Colonic mucosa (tissue), 4 donors: ENCODE measurements at regions not wholly inside any gene's neighbourhood (a gene's known extent, or its start where the extent isn't known, plus 50 kb on each side); places are given as distances from the start of the nearest gene placed in this dataset.
"Not testable (repeated sequence)": the region's sequence is repeated elsewhere in the genome, so short reads cannot be mapped to it uniquely, and the experiment has no call there.

Source experiments
- DNase-seq: peaks from one replicate; pipeline ENCODE4 v3.0.0-alpha.2; 2020
- H3K27ac ChIP-seq: fragments of 200-600 bp; one replicate; pipeline ENCODE4 v1.8.0; 2021
- H3K27me3 ChIP-seq: fragments of 200-600 bp; one replicate; pipeline ENCODE4 v1.8.0; 2021
- H3K36me3 ChIP-seq: fragments of 200-600 bp; one replicate; pipeline ENCODE4 v1.8.0; 2021
- H3K4me1 ChIP-seq: fragments of 200-600 bp; one replicate; pipeline ENCODE4 v1.8.0; 2021; ENCODE audit warnings: mild to moderate bottlenecking
- H3K4me3 ChIP-seq: fragments of 200-600 bp; one replicate; pipeline ENCODE4 v1.8.0; 2021
- H3K9ac ChIP-seq, 2 donors: one replicate each; pipeline ENCODE4 v1.7.0; 2013; ENCODE audit warnings: control low read depth in 2 of 2, low read depth in 2 of 2, low read length in 2 of 2
- H3K9me3 ChIP-seq: fragments of 200-600 bp; one replicate; pipeline ENCODE4 v1.8.0; 2021
- intact Hi-C: fragments of 100-400 bp; cut with DNase I; formaldehyde crosslinking; loops from one replicate; pipeline ENCODE4 v1.14.1; 2022
- TF ChIP-seq, protein P1 (sequence below): fragments of 200-600 bp; IDR thresholded peaks from one replicate; pipeline ENCODE4 v1.8.0; 2022; ENCODE audit warnings: antibody characterized with exemption, mild to moderate bottlenecking
- donor health status: healthy.
- donor health status: DM: no; HTN: no; CAD: no.
- donor health status: DM: no; HTN: no; CAD: no.

- DNase-seq, result no peak
These were observed 304.9 kb upstream of the KYNU start for GRCh38 chr2:142572346-142573132.

DNA sequence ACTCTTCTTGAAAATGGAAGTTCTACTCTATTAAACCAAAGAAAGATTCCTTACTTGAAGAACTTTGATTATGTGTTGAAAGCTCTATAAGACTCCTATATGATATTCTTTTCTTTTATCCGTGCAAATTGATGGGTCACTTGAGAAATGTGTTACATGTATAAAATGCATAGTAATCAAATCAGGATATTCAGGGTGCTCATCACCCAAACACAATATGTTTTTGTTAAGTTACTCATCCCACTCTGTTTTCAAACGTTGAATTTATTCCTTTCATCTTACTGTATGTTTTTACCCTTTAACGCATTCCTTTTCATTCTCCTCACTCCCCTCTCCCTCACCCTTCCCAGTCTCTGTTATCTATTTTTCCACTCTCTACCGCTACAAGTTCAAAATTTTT lies 305.5 kb upstream of the KYNU start:
- H3K27me3 ChIP-seq, result no peaks in the 10 kb centered on the region
- no peak overlapping the region for H3K9ac ChIP-seq
- H3K9me3 ChIP-seq, result no peaks in the 10 kb centered on the region
- TF ChIP-seq, protein P1, sequence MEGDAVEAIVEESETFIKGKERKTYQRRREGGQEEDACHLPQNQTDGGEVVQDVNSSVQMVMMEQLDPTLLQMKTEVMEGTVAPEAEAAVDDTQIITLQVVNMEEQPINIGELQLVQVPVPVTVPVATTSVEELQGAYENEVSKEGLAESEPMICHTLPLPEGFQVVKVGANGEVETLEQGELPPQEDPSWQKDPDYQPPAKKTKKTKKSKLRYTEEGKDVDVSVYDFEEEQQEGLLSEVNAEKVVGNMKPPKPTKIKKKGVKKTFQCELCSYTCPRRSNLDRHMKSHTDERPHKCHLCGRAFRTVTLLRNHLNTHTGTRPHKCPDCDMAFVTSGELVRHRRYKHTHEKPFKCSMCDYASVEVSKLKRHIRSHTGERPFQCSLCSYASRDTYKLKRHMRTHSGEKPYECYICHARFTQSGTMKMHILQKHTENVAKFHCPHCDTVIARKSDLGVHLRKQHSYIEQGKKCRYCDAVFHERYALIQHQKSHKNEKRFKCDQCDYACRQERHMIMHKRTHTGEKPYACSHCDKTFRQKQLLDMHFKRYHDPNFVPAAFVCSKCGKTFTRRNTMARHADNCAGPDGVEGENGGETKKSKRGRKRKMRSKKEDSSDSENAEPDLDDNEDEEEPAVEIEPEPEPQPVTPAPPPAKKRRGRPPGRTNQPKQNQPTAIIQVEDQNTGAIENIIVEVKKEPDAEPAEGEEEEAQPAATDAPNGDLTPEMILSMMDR, result no peak
- no peak for DNase-seq
- no peaks in the 10 kb centered on the region for H3K36me3 ChIP-seq
- no peak overlapping the region for H3K4me3 ChIP-seq
- intact Hi-C loops, result no loop called here
- no peaks in the 10 kb centered on the region for H3K4me1 ChIP-seq
- H3K27ac ChIP-seq, result no peak overlapping the region

More at GRCh38 chr2:142572346-142573132, 304.9 kb upstream of the KYNU start:
- H3K36me3 ChIP-seq, result no peaks in the 10 kb centered on the region
- no peak overlapping the region for H3K27ac ChIP-seq
- H3K27me3 ChIP-seq, result no peaks in the 10 kb centered on the region
- H3K9me3 ChIP-seq, result no peaks in the 10 kb centered on the region
- H3K4me3 ChIP-seq, result no peak overlapping the region
- no peak overlapping the region for H3K9ac ChIP-seq
- no peaks in the 10 kb centered on the region for H3K4me1 ChIP-seq
- TF ChIP-seq, protein P1, result no peak
- intact Hi-C loops, result no loop called here

- Histone ChIP-seq H3K9ac (no peak overlapping the region), H3K9me3 (no peaks in the 10 kb centered on the region), H3K4me3 (no peak overlapping the region), H3K27me3 (no peaks in the 10 kb centered on the region), H3K27ac (no peak overlapping the region), H3K36me3 (no peaks in the 10 kb centered on the region), H3K4me1 (no peaks in the 10 kb centered on the region)
- intact Hi-C loops, result no loop called here
- no peak for DNase-seq
- TF ChIP-seq, protein P1, result no peak
These were observed 314.6 kb upstream of the KYNU start for GRCh38 chr2:142562900-142563299.

DNA sequence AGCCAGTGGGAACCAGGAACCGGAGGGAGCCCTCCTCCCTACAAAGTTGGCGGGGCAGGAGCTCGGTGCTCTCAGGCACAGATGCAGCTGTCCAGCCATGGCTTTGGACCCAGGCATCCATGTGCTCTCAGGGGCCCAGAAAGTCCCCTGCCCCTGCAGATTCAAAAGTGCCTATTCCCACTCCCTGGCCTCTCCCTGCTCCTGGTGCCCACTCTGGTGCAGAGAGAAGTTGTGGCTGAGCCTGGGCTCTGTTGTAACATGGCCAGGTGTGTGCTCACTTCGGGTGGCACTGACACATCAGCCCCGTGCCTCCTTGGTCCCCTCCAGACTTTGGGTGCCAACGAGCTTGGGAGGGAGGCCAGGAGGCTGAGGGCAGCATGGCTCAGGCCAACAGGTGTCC lies 315.8 kb upstream of the KYNU start:
- Histone ChIP-seq H3K9me3 (no peaks in the 10 kb centered on the region), H3K4me3 (no peak overlapping the region), H3K4me1 (no peaks in the 10 kb centered on the region), H3K9ac (no peak overlapping the region), H3K36me3 (no peaks in the 10 kb centered on the region), H3K27ac (no peak overlapping the region), H3K27me3 (no peaks in the 10 kb centered on the region)
- no peak for DNase-seq
- TF ChIP-seq, protein P1, result no peak
- intact Hi-C loops, result no loop called here

DNA sequence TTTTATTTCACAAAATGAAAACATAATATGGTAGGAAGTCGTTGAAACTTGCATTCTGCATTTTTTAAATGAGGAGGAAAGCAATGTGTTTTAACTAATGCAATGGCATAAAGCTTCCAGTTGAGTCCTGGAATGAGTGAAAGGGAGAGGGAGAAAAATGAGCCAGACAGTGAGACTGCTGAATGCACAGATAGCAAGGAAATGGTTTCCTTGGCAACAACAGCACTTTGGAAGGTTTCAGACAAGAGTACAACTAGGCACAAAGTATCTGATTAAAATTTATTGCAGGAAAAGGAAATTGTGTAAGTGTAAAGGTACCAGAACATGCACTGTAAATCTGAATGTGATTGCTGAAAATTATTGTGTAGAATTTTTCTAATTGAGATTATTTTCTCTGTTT lies 320.1 kb upstream of the KYNU start:
- Histone ChIP-seq H3K4me1 (no peaks in the 10 kb centered on the region), H3K27me3 (no peaks in the 10 kb centered on the region), H3K9me3 (no peaks in the 10 kb centered on the region), H3K9ac (no peak overlapping the region), H3K27ac (no peak overlapping the region), H3K36me3 (no peaks in the 10 kb centered on the region), H3K4me3 (no peak overlapping the region)
- intact Hi-C loops, result no loop called here
- TF ChIP-seq, protein P1, result no peak
- no peak for DNase-seq

DNA sequence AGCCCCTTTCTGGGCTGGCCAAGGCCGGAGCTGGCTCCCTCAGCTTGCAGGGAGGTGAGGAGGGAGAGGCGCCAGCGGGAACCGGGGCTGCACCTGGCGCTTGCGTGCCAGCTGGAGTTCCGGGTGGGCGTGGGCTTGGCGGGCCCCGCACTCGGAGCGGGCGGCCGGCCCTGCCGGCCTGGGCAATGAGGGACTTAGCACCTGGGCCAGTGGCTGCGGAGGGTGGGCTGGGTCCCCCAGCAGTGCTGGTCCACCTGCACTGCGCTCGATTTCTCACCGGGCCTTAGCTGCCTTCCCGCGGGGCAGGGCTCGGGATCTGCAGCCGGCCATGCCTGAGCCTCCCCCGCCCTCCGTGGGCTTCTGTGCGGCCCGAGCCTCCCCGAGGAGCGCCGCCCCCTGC lies 331.5 kb upstream of the KYNU start:
- H3K36me3 ChIP-seq, H3K9me3 ChIP-seq, DNase-seq, H3K4me3 ChIP-seq, H3K9ac ChIP-seq, H3K27ac ChIP-seq, H3K4me1 ChIP-seq, intact Hi-C loops, H3K27me3 ChIP-seq: not testable (repeated sequence)
